Mammary epithelial cell (primary cell): ENCODE measurements at regions not wholly inside any gene's neighbourhood (a gene's known extent, or its start where the extent isn't known, plus 50 kb on each side); places are given as distances from the start of the nearest gene placed in this dataset.

ENCODE experiments used
- CTCF ChIP-seq, 2 donors: IDR thresholded peaks in 1 of 2; conservative IDR thresholded peaks in 1 of 2; 2 replicates each; pipeline ENCODE4 v1.5.1; 2011 to 2012; ENCODE audit warnings: inconsistent platforms in 2 of 2, low read length in 2 of 2, mild to moderate bottlenecking in 2 of 2, control low read depth in 1 of 2, low read depth in 1 of 2; ENCODE audit not compliant: insufficient read depth in 1 of 2; ENCODE audit errors: extremely low read depth in 1 of 2
- EZH2 ChIP-seq: IDR thresholded peaks from 2 replicates; pipeline ENCODE4 v1.6.1; 2012; ENCODE audit warnings: low read length, inconsistent platforms, borderline replicate concordance

GRCh38 chr16:17607075-17607509 lies 136.3 kb upstream of the XYLT1 start:
- no peak for TF ChIP-seq CTCF (conservative IDR thresholded peaks at IDR 0.05 in 1 of 2, IDR thresholded peaks at IDR 0.05 in 1 of 2; ENCODE audit: extremely low read depth in 1 of 2, insufficient read depth in 1 of 2, low read depth in 1 of 2, low read length in 2 of 2)
- no peak for TF ChIP-seq EZH2
